GM10266 (cell line): ENCODE measurements at regions not wholly inside any gene's neighbourhood (a gene's known extent, or its start where the extent isn't known, plus 50 kb on each side); places are given as distances from the start of the nearest gene placed in this dataset.

ENCODE experiments used
- DNase-seq: peaks from one replicate; pipeline ENCODE4 v3.0.0; 2012; ENCODE audit errors: extremely low spot score
- CTCF ChIP-seq: IDR thresholded peaks from 2 replicates; pipeline ENCODE4 v1.5.1; 2012; ENCODE audit warnings: mild to moderate bottlenecking, low read depth; ENCODE audit not compliant: control insufficient read depth, insufficient read depth; ENCODE audit errors: missing control alignments

GRCh38 chr6:11329726-11330412 is 97.4 kb upstream of the NEDD9 start:
- TF ChIP-seq CTCF, result no peak

GRCh38 chr6:11328613-11329247 is 96.3 kb upstream of the NEDD9 start:
- DNase-seq, result no peak
- no peak for TF ChIP-seq CTCF

More at GRCh38 chr6:11329726-11330412, 97.4 kb upstream of the NEDD9 start:
- no peak for DNase-seq

GRCh38 chr6:11327961-11328360 is 95.5 kb upstream of the NEDD9 start:
- no peak for DNase-seq

GRCh38 chr6:11326116-11326515 is 93.6 kb upstream of the NEDD9 start:
- no peak for DNase-seq
- no peak for TF ChIP-seq CTCF

More at GRCh38 chr6:11327961-11328360, 95.5 kb upstream of the NEDD9 start:
- TF ChIP-seq CTCF, result no peak

- no peak for TF ChIP-seq CTCF
- peak; percentile 60 for DNase-seq
These were observed 92.1 kb upstream of the NEDD9 start for GRCh38 chr6:11324453-11325015.

GRCh38 chr6:11323666-11324452 is 91.4 kb upstream of the NEDD9 start:
- TF ChIP-seq CTCF, result no peak

More at GRCh38 chr6:11323666-11324452, 91.4 kb upstream of the NEDD9 start:
- peak; percentile 34 for DNase-seq
